ENCODE measurements at regions not wholly inside any gene's neighbourhood (a gene's known extent, or its start where the extent isn't known, plus 50 kb on each side); places are given as distances from the start of the nearest gene placed in this dataset.
A peak's percentile ranks its signal among the peaks of the same experiment; 100 is the strongest.

GRCh38 chr3:86245360-86245759, 745.6 kb downstream of the VGLL3 start:
- TF ChIP-seq CTCF (IDR thresholded peaks at IDR 0.05) (peak in 2 of 3 experiments; percentile 23 to 46), POLR2A (IDR thresholded peaks at IDR 0.05) (no peak)

All from testis (tissue), 2 donors.